OCI-LY7 (cell line): ENCODE measurements at regions not wholly inside any gene's neighbourhood (a gene's known extent, or its start where the extent isn't known, plus 50 kb on each side); places are given as distances from the start of the nearest gene placed in this dataset.

ENCODE experiments used
- BruUV-seq: library from RNA; stranded (reverse); fragments of 400-500 nt; replicated peaks from 2 replicates; lab custom pipeline; 2021; lab: Mats Ljungman, UMichigan
- CTCF ChIA-PET: fragments of 300-600 bp; sonication (Branson Sonifier 250); formaldehyde crosslinking; loops from one replicate; lab custom pipeline; 2022; ENCODE audit warnings: antibody characterized with exemption; ENCODE audit not compliant: unreplicated experiment; lab: Charles Lee
- POLR2A ChIA-PET: fragments of 300-600 bp; sonication (Branson Sonifier 250); formaldehyde crosslinking; loops from one replicate; lab custom pipeline; 2022; ENCODE audit warnings: antibody characterized with exemption; lab: Charles Lee
- DNase-seq: peaks from one replicate; pipeline ENCODE4 v3.0.0-alpha.2; 2015; ENCODE audit warnings: low spot score
- H2AFZ ChIP-seq: fragments of 200-600 bp; sonication (generic), shearing (Covaris generic); 2 replicates; pipeline ENCODE4 v1.6.1; 2014; ENCODE audit warnings: mild to moderate bottlenecking, antibody characterized with exemption, low read length, moderate library complexity
- H3K27ac ChIP-seq: fragments of 200-600 bp; sonication (generic); 2 replicates; pipeline ENCODE4 v1.5.1; 2014; ENCODE audit warnings: mixed run types, low read depth, mild to moderate bottlenecking, moderate library complexity, low read length, inconsistent platforms; ENCODE audit not compliant: poor library complexity, severe bottlenecking
- H3K36me3 ChIP-seq: fragments of 200-600 bp; sonication (generic); 2 replicates; pipeline ENCODE4 v1.6.1; 2014; ENCODE audit warnings: mild to moderate bottlenecking, antibody characterized with exemption, low read length, moderate library complexity, mixed read lengths; ENCODE audit not compliant: insufficient read depth
- H3K4me1 ChIP-seq: fragments of 200-600 bp; sonication (generic); 2 replicates; pipeline ENCODE4 v1.5.1; 2014; ENCODE audit warnings: mild to moderate bottlenecking, low read length; ENCODE audit not compliant: insufficient read depth, poor library complexity, severe bottlenecking
- H3K4me2 ChIP-seq: fragments of 200-600 bp; sonication (generic); 2 replicates; pipeline ENCODE4 v1.6.1; 2014; ENCODE audit warnings: mild to moderate bottlenecking, low read length
- H3K4me3 ChIP-seq: fragments of 200-600 bp; sonication (generic); 2 replicates; pipeline ENCODE4 v1.5.1; 2014; ENCODE audit warnings: mild to moderate bottlenecking, low read depth, low read length; ENCODE audit not compliant: poor library complexity, severe bottlenecking
- H3K79me2 ChIP-seq: fragments of 200-600 bp; sonication (generic); 2 replicates; pipeline ENCODE4 v1.6.1; 2016; ENCODE audit warnings: low read depth, mild to moderate bottlenecking, low read length, moderate library complexity, mixed read lengths; ENCODE audit not compliant: insufficient read depth
- H3K9me2 ChIP-seq: fragments of 200-600 bp; sonication (generic); 2 replicates; pipeline ENCODE4 v1.6.1; 2016; ENCODE audit warnings: mild to moderate bottlenecking, low read length, mixed read lengths; ENCODE audit not compliant: insufficient read depth
- H3K9me3 ChIP-seq: fragments of 200-600 bp; sonication (generic); 2 replicates; pipeline ENCODE4 v1.6.1; 2014; ENCODE audit warnings: mild to moderate bottlenecking, mixed run types, low read length, mixed read lengths
- H4K20me1 ChIP-seq: fragments of 200-600 bp; sonication (generic); 2 replicates; pipeline ENCODE4 v1.6.1; 2014; ENCODE audit warnings: mild to moderate bottlenecking, antibody characterized with exemption, low read length, moderate library complexity, mixed read lengths; ENCODE audit not compliant: insufficient read depth
- EZH2phosphoT487 ChIP-seq: fragments of 200-600 bp; sonication (generic); IDR thresholded peaks from 2 replicates; pipeline ENCODE4 v1.6.1; 2018; ENCODE audit warnings: low read depth, borderline replicate concordance, mild to moderate bottlenecking, mixed run types, antibody characterized with exemption, low read length, moderate library complexity, mixed read lengths
- intact Hi-C: fragments of 100-400 bp; cut with micrococcal nuclease; formaldehyde crosslinking; loops from one replicate; pipeline ENCODE4 v1.10.0; 2022; ENCODE audit not compliant: unreplicated experiment
- TF ChIP-seq, protein P1 (sequence below): fragments of 200-600 bp; sonication (generic); conservative IDR thresholded peaks from 2 replicates; pipeline ENCODE4 v1.5.1; 2014; ENCODE audit warnings: mild to moderate bottlenecking, antibody characterized with exemption, low read length, moderate library complexity, mixed read lengths

DNA sequence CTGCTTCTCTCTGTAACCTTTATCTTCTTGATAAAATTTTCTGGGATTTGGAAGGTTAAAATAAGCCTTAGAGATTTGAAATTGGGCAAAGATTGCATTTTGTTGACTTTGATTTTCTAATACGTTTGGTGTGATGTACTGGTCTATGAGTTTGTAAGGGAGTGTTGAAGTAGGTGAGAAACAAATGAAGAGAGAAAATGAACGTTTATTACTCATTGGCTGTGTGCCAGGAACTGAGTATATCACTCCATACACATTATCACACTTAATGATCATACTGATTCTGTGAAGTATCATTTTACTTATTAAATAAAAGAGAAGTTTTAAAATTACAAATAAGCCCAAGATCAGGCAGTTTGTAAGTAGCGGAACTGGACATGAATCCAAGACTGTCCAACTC lies 795.1 kb upstream of the ZEB2 start:
- no TSS peak for BruUV-seq
- Histone ChIP-seq H4K20me1 (no peaks in the 10 kb centered on the region), H3K4me2 (no peak overlapping the region), H3K36me3 (no peaks in the 10 kb centered on the region), H3K27ac (no peak overlapping the region), H3K4me1 (no peaks in the 10 kb centered on the region), H3K9me3 (no peaks in the 10 kb centered on the region; the same call in 1 of the 2 replicates), H3K9me2 (no peaks in the 10 kb centered on the region), H3K4me3 (no peak overlapping the region), H3K79me2 (no peaks in the 10 kb centered on the region), H2AFZ (no peak overlapping the region)
- DNase-seq: no peak
- POLR2A ChIA-PET: interaction anchor here (0.7 to 1.2 kb wide), 4 partner anchors 10 to 661 kb away, joined by 3 to 5 read pairs (median 4); no protein-coding TSS in a partner anchor
- TF ChIP-seq EZH2phosphoT487: no peak
- TF ChIP-seq, protein P1, sequence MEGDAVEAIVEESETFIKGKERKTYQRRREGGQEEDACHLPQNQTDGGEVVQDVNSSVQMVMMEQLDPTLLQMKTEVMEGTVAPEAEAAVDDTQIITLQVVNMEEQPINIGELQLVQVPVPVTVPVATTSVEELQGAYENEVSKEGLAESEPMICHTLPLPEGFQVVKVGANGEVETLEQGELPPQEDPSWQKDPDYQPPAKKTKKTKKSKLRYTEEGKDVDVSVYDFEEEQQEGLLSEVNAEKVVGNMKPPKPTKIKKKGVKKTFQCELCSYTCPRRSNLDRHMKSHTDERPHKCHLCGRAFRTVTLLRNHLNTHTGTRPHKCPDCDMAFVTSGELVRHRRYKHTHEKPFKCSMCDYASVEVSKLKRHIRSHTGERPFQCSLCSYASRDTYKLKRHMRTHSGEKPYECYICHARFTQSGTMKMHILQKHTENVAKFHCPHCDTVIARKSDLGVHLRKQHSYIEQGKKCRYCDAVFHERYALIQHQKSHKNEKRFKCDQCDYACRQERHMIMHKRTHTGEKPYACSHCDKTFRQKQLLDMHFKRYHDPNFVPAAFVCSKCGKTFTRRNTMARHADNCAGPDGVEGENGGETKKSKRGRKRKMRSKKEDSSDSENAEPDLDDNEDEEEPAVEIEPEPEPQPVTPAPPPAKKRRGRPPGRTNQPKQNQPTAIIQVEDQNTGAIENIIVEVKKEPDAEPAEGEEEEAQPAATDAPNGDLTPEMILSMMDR: no peak
- CTCF ChIA-PET: no interaction called here
- intact Hi-C loops: no loop called here

DNA sequence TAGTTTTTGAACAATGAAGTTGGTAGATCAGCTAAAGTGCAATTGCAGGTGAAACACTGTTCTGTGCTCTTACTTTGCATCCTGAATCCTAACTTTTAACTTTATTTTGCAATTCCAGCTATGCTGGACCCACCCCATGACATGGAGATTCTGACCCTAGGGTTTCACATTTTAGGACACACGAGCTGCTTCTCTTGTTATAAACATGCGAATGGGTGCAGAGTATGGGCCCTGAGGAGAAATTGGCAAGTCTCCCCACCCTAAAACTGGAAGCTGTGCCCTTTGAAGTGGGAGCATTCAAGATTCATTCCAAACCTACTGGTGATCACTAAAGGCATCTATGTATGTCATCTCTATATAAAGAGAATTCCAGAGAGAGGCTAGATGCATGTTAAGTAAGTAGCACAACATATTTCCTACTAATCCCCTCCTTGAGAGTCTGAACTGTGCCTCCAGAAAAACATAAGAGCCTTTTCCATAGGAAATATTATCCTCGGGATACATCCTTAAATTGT lies 794.3 kb upstream of the ZEB2 start:
- Histone ChIP-seq H3K79me2 (no peaks in the 10 kb centered on the region), H3K27ac (no peak overlapping the region), H3K9me3 (peaks cover under 1% of the 10 kb centered on the region; the same call in 1 of the 2 replicates), H2AFZ (no peak overlapping the region), H3K4me1 (no peaks in the 10 kb centered on the region), H3K4me2 (no peak overlapping the region), H4K20me1 (no peaks in the 10 kb centered on the region), H3K4me3 (no peak overlapping the region), H3K9me2 (no peaks in the 10 kb centered on the region), H3K36me3 (no peaks in the 10 kb centered on the region)
- intact Hi-C loops: no loop called here
- ChIA-PET POLR2A (interaction anchor here (0.7 to 1.2 kb wide), 4 partner anchors 9 to 660 kb away, joined by 3 to 5 read pairs (median 4); no protein-coding TSS in a partner anchor), CTCF (no interaction called here)
- TF ChIP-seq, protein P1: no peak
- no peak for TF ChIP-seq EZH2phosphoT487
- BruUV-seq: no TSS peak
- DNase-seq: no peak

DNA sequence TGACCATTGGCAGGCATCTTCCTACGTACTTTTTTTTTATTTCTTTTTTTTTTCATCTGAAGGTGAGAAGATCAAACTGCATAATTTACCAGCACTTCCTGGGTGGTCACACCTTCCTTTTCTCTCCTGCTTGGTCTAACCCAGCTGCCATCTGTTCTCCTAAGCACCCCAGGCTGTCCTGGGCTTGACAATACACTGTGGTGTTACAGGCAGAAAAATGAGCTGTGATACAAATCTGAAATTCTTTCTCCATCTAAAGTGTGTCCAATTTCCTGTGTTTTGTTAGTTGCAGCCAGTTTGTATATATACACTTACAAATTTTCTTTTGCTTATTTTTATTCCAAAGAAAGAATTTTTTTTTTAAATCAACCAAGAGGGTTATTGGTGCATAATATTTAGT lies 786.0 kb upstream of the ZEB2 start:
- BruUV-seq: no TSS peak
- POLR2A ChIA-PET: interaction anchor here (0.6 to 2.1 kb wide), 10 partner anchors 12 to 1123 kb away, joined by 3 to 5 read pairs (median 3); no protein-coding TSS in a partner anchor

More for the DNA sequence above, 786.0 kb upstream of the ZEB2 start:
- no peaks in the 10 kb centered on the region for H4K20me1 ChIP-seq
- intact Hi-C loops: no loop called here
- H3K36me3 ChIP-seq: no peaks in the 10 kb centered on the region
- H3K9me2 ChIP-seq: no peaks in the 10 kb centered on the region
- no peak overlapping the region for H3K4me3 ChIP-seq
- no peak overlapping the region for H3K27ac ChIP-seq
- TF ChIP-seq, protein P1: no peak
- TF ChIP-seq EZH2phosphoT487: no peak
- CTCF ChIA-PET: no interaction called here
- no peak overlapping the region for H3K4me2 ChIP-seq
- no peaks in the 10 kb centered on the region for H3K79me2 ChIP-seq
- H3K4me1 ChIP-seq: peaks cover 7% of the 10 kb centered on the region
- peak; percentile 14 for DNase-seq
- H3K9me3 ChIP-seq: 0 out of 2 replicates have a peak, but pooled peaks cover 5% of the 10 kb centered on the region
- H2AFZ ChIP-seq: peak overlapping the region; percentile 15; the same call in 1 of the 2 replicates
